OCI-LY7 (cell line): ENCODE measurements at regions not wholly inside any gene's neighbourhood (a gene's known extent, or its start where the extent isn't known, plus 50 kb on each side); places are given as distances from the start of the nearest gene placed in this dataset.

ENCODE experiments used
- BruUV-seq: library from RNA; stranded (reverse); fragments of 400-500 nt; replicated peaks from 2 replicates; lab custom pipeline; 2021; lab: Mats Ljungman, UMichigan
- CTCF ChIA-PET: fragments of 300-600 bp; sonication (Branson Sonifier 250); formaldehyde crosslinking; loops from one replicate; lab custom pipeline; 2022; ENCODE audit warnings: antibody characterized with exemption; ENCODE audit not compliant: unreplicated experiment; lab: Charles Lee
- POLR2A ChIA-PET: fragments of 300-600 bp; sonication (Branson Sonifier 250); formaldehyde crosslinking; loops from one replicate; lab custom pipeline; 2022; ENCODE audit warnings: antibody characterized with exemption; lab: Charles Lee
- DNase-seq: peaks from one replicate; pipeline ENCODE4 v3.0.0-alpha.2; 2015; ENCODE audit warnings: low spot score
- H2AFZ ChIP-seq: fragments of 200-600 bp; sonication (generic), shearing (Covaris generic); 2 replicates; pipeline ENCODE4 v1.6.1; 2014; ENCODE audit warnings: mild to moderate bottlenecking, antibody characterized with exemption, low read length, moderate library complexity
- H3K27ac ChIP-seq: fragments of 200-600 bp; sonication (generic); 2 replicates; pipeline ENCODE4 v1.5.1; 2014; ENCODE audit warnings: mixed run types, low read depth, mild to moderate bottlenecking, moderate library complexity, low read length, inconsistent platforms; ENCODE audit not compliant: poor library complexity, severe bottlenecking
- H3K36me3 ChIP-seq: fragments of 200-600 bp; sonication (generic); 2 replicates; pipeline ENCODE4 v1.6.1; 2014; ENCODE audit warnings: mild to moderate bottlenecking, antibody characterized with exemption, low read length, moderate library complexity, mixed read lengths; ENCODE audit not compliant: insufficient read depth
- H3K4me1 ChIP-seq: fragments of 200-600 bp; sonication (generic); 2 replicates; pipeline ENCODE4 v1.5.1; 2014; ENCODE audit warnings: mild to moderate bottlenecking, low read length; ENCODE audit not compliant: insufficient read depth, poor library complexity, severe bottlenecking
- H3K4me2 ChIP-seq: fragments of 200-600 bp; sonication (generic); 2 replicates; pipeline ENCODE4 v1.6.1; 2014; ENCODE audit warnings: mild to moderate bottlenecking, low read length
- H3K4me3 ChIP-seq: fragments of 200-600 bp; sonication (generic); 2 replicates; pipeline ENCODE4 v1.5.1; 2014; ENCODE audit warnings: mild to moderate bottlenecking, low read depth, low read length; ENCODE audit not compliant: poor library complexity, severe bottlenecking
- H3K79me2 ChIP-seq: fragments of 200-600 bp; sonication (generic); 2 replicates; pipeline ENCODE4 v1.6.1; 2016; ENCODE audit warnings: low read depth, mild to moderate bottlenecking, low read length, moderate library complexity, mixed read lengths; ENCODE audit not compliant: insufficient read depth
- H3K9me2 ChIP-seq: fragments of 200-600 bp; sonication (generic); 2 replicates; pipeline ENCODE4 v1.6.1; 2016; ENCODE audit warnings: mild to moderate bottlenecking, low read length, mixed read lengths; ENCODE audit not compliant: insufficient read depth
- H3K9me3 ChIP-seq: fragments of 200-600 bp; sonication (generic); 2 replicates; pipeline ENCODE4 v1.6.1; 2014; ENCODE audit warnings: mild to moderate bottlenecking, mixed run types, low read length, mixed read lengths
- H4K20me1 ChIP-seq: fragments of 200-600 bp; sonication (generic); 2 replicates; pipeline ENCODE4 v1.6.1; 2014; ENCODE audit warnings: mild to moderate bottlenecking, antibody characterized with exemption, low read length, moderate library complexity, mixed read lengths; ENCODE audit not compliant: insufficient read depth
- CTCF ChIP-seq: fragments of 200-600 bp; sonication (generic); conservative IDR thresholded peaks from 2 replicates; pipeline ENCODE4 v1.5.1; 2014; ENCODE audit warnings: mild to moderate bottlenecking, antibody characterized with exemption, low read length, moderate library complexity, mixed read lengths
- EZH2phosphoT487 ChIP-seq: fragments of 200-600 bp; sonication (generic); IDR thresholded peaks from 2 replicates; pipeline ENCODE4 v1.6.1; 2018; ENCODE audit warnings: low read depth, borderline replicate concordance, mild to moderate bottlenecking, mixed run types, antibody characterized with exemption, low read length, moderate library complexity, mixed read lengths
- intact Hi-C: fragments of 100-400 bp; cut with micrococcal nuclease; formaldehyde crosslinking; loops from one replicate; pipeline ENCODE4 v1.10.0; 2022; ENCODE audit not compliant: unreplicated experiment

- TF ChIP-seq CTCF, result no peak
- no peak for TF ChIP-seq EZH2phosphoT487
- BruUV-seq, result no TSS peak
Measured at GRCh38 chr11:115564851-115565250, 60.6 kb upstream of the CADM1 start.

GRCh38 chr11:115561116-115561515, 56.9 kb upstream of the CADM1 start:
- H4K20me1 ChIP-seq, result no peaks in the 10 kb centered on the region
- no peaks in the 10 kb centered on the region for H3K4me1 ChIP-seq
- BruUV-seq, result no TSS peak
- intact Hi-C loops, result no loop called here
- ChIA-PET POLR2A (no interaction called here), CTCF (no interaction called here)
- no peak overlapping the region for H3K27ac ChIP-seq
- H3K4me2 ChIP-seq, result no peak overlapping the region
- H3K9me3 ChIP-seq, result no peaks in the 10 kb centered on the region
- H3K79me2 ChIP-seq, result no peaks in the 10 kb centered on the region
- no peak overlapping the region for H2AFZ ChIP-seq
- H3K36me3 ChIP-seq, result no peaks in the 10 kb centered on the region
- no peak for DNase-seq
- TF ChIP-seq CTCF (no peak), EZH2phosphoT487 (no peak)
- H3K4me3 ChIP-seq, result no peak overlapping the region
- no peaks in the 10 kb centered on the region for H3K9me2 ChIP-seq

More at GRCh38 chr11:115564851-115565250, 60.6 kb upstream of the CADM1 start:
- Histone ChIP-seq H3K79me2 (no peaks in the 10 kb centered on the region), H4K20me1 (no peaks in the 10 kb centered on the region), H3K4me1 (no peaks in the 10 kb centered on the region), H3K4me2 (no peak overlapping the region), H2AFZ (no peak overlapping the region), H3K9me2 (no peaks in the 10 kb centered on the region), H3K36me3 (no peaks in the 10 kb centered on the region), H3K4me3 (no peak overlapping the region), H3K9me3 (no peaks in the 10 kb centered on the region), H3K27ac (no peak overlapping the region)
- ChIA-PET CTCF (no interaction called here), POLR2A (no interaction called here)
- DNase-seq, result no peak
- intact Hi-C loops, result no loop called here

DNA sequence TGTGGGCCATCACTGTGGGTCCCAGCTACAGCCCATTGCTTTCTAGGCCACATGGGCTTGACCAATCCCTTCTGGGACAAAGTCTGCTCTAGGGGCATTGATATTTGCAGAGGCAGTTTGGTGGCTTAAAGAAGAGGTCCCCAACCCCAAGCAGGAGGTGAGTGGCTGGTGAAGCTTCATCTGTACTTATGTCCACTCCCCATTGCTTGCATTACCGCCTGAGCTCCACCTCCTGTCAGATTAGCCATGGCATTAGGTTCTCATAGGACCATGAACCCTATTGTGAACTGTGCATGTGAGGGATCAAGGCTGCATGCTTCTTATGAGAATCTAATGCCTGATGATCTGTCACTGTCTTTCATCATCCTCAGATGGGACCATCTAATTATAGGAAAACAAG, 54.4 kb upstream of the CADM1 start:
- TF ChIP-seq CTCF, result no peak
- no peak for TF ChIP-seq EZH2phosphoT487
- no peaks in the 10 kb centered on the region for H3K4me1 ChIP-seq
- no peak overlapping the region for H3K4me3 ChIP-seq
- no peaks in the 10 kb centered on the region for H3K9me2 ChIP-seq
- ChIA-PET CTCF (no interaction called here), POLR2A (interaction anchor here (1.1 kb wide), 1 partner anchor 9 kb away, joined by 3 read pairs; no protein-coding TSS in a partner anchor)
- no peaks in the 10 kb centered on the region for H3K79me2 ChIP-seq
- H3K36me3 ChIP-seq, result no peaks in the 10 kb centered on the region
- no peak overlapping the region for H3K27ac ChIP-seq
- H4K20me1 ChIP-seq, result no peaks in the 10 kb centered on the region
- DNase-seq, result no peak
- no TSS peak for BruUV-seq
- no peak overlapping the region for H3K4me2 ChIP-seq
- no peaks in the 10 kb centered on the region for H3K9me3 ChIP-seq
- H2AFZ ChIP-seq, result no peak overlapping the region
- intact Hi-C loops, result no loop called here
